ENCODE measurements at regions not wholly inside any gene's neighbourhood (a gene's known extent, or its start where the extent isn't known, plus 50 kb on each side); places are given as distances from the start of the nearest gene placed in this dataset.

DNA sequence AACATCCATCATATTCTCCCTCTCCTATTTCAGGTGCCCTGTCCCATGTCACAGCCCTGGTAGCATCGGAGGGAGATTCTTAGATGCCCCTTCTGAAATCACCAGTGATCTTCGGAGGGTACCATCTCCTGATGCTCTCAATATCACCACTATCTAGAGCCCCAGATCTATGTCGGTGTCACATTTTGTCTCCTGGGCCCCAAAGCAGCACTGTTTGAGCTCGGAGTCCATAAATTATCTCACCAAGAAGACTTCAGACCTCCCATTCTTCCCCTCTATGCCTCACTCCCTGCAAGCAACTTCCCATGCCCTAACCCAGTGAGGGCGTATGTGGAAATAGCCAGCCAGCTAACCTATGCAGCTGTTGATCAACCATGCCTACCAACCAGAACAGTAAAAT, 51.5 kb upstream of the NLK start:
- H3K4me3 ChIP-seq (replicated peaks in 1 of 4; ENCODE audit: control extremely low read depth in 1 of 4, insufficient read depth in 1 of 4, low read depth in 3 of 4, low read length in 4 of 4): no peak overlapping the region
- H3K79me2 ChIP-seq (ENCODE audit: control insufficient read depth, insufficient read depth, low read length): no peaks in the 10 kb centered on the region
- H3K4me1 ChIP-seq (ENCODE audit: control insufficient read depth, extremely low read depth, insufficient read depth, low read length): no peaks in the 10 kb centered on the region
- no peaks in the 10 kb centered on the region for H3K9me3 ChIP-seq (ENCODE audit: control insufficient read depth, insufficient read depth, low read depth, low read length)
- no peaks in the 10 kb centered on the region for H3K36me3 ChIP-seq (ENCODE audit: control insufficient read depth, insufficient read depth, low read length)
- no peak overlapping the region for H3K27ac ChIP-seq (ENCODE audit: insufficient read depth, low read length)
- no peak for TF ChIP-seq EZH2 (IDR thresholded peaks at IDR 0.05; ENCODE audit: low read length, missing control alignments)
- TF ChIP-seq, protein P1, sequence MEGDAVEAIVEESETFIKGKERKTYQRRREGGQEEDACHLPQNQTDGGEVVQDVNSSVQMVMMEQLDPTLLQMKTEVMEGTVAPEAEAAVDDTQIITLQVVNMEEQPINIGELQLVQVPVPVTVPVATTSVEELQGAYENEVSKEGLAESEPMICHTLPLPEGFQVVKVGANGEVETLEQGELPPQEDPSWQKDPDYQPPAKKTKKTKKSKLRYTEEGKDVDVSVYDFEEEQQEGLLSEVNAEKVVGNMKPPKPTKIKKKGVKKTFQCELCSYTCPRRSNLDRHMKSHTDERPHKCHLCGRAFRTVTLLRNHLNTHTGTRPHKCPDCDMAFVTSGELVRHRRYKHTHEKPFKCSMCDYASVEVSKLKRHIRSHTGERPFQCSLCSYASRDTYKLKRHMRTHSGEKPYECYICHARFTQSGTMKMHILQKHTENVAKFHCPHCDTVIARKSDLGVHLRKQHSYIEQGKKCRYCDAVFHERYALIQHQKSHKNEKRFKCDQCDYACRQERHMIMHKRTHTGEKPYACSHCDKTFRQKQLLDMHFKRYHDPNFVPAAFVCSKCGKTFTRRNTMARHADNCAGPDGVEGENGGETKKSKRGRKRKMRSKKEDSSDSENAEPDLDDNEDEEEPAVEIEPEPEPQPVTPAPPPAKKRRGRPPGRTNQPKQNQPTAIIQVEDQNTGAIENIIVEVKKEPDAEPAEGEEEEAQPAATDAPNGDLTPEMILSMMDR (conservative IDR thresholded peaks at IDR 0.05 in 1 of 2, IDR thresholded peaks at IDR 0.05 in 1 of 2; ENCODE audit: low read depth in 1 of 2, low read length in 2 of 2): no peak
- H3K4me2 ChIP-seq (ENCODE audit: extremely low read depth, insufficient read depth, low read length): no peak overlapping the region
- no peak overlapping the region for H3K9ac ChIP-seq (ENCODE audit: insufficient read depth, low read length)
- H4K20me1 ChIP-seq (ENCODE audit: control insufficient read depth, extremely low read depth, insufficient read depth, low read length): no peaks in the 10 kb centered on the region
- no peak overlapping the region for H2AFZ ChIP-seq (ENCODE audit: low read length)
- no peaks in the 10 kb centered on the region for H3K27me3 ChIP-seq (ENCODE audit: control insufficient read depth, insufficient read depth, low read length)
- DNase-seq (ENCODE audit: low read depth in 2 of 2): no peak

DNA sequence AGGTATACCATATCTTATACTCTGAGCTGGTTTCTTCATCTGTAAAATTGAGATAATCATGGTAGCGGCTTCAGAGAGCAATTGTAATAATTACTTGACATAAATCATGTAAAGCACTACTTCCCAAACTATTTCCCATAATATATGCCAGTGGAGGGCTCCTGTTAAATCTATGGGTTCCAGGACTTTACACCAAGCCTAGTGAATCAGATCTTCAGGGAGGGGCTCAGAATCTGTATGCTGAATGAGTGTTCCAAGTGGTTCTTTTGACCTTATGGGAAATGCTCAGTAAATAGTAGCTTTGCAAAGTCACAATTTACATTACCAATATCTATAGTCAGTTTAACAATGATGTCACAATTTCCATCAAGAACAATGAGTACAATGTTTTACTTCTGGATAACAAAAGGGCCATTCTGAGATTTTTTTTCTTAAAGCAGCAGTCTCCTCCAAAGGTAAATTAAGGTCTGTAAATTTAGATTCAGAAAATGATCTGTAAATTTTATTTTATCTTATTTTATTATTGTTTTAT, 50.9 kb upstream of the NLK start:
- no peaks in the 10 kb centered on the region for H3K79me2 ChIP-seq (ENCODE audit: control insufficient read depth, insufficient read depth, low read length)
- H3K27me3 ChIP-seq (ENCODE audit: control insufficient read depth, insufficient read depth, low read length): no peaks in the 10 kb centered on the region
- no peak overlapping the region for H3K4me2 ChIP-seq (ENCODE audit: extremely low read depth, insufficient read depth, low read length)
- H3K4me1 ChIP-seq (ENCODE audit: control insufficient read depth, extremely low read depth, insufficient read depth, low read length): no peaks in the 10 kb centered on the region
- H3K9me3 ChIP-seq (ENCODE audit: control insufficient read depth, insufficient read depth, low read depth, low read length): no peaks in the 10 kb centered on the region
- no peak for TF ChIP-seq EZH2 (IDR thresholded peaks at IDR 0.05; ENCODE audit: low read length, missing control alignments)
- TF ChIP-seq, protein P1 (conservative IDR thresholded peaks at IDR 0.05 in 1 of 2, IDR thresholded peaks at IDR 0.05 in 1 of 2; ENCODE audit: low read depth in 1 of 2, low read length in 2 of 2): no peak
- no peak overlapping the region for H2AFZ ChIP-seq (ENCODE audit: low read length)
- no peak overlapping the region for H3K27ac ChIP-seq (ENCODE audit: insufficient read depth, low read length)
- no peak overlapping the region for H3K9ac ChIP-seq (ENCODE audit: insufficient read depth, low read length)
- no peaks in the 10 kb centered on the region for H4K20me1 ChIP-seq (ENCODE audit: control insufficient read depth, extremely low read depth, insufficient read depth, low read length)
- no peaks in the 10 kb centered on the region for H3K36me3 ChIP-seq (ENCODE audit: control insufficient read depth, insufficient read depth, low read length)
- H3K4me3 ChIP-seq (replicated peaks in 1 of 4; ENCODE audit: control extremely low read depth in 1 of 4, insufficient read depth in 1 of 4, low read depth in 3 of 4, low read length in 4 of 4): no peak overlapping the region
- no peak for DNase-seq (ENCODE audit: low read depth in 2 of 2)
